CD4-positive, alpha-beta T cell (primary cell): ENCODE measurements at regions not wholly inside any gene's neighbourhood (a gene's known extent, or its start where the extent isn't known, plus 50 kb on each side); places are given as distances from the start of the nearest gene placed in this dataset.

Source experiments
- ATAC-seq: fragments of 200-7000 bp; cut with Tn5 transposase; one replicate; pipeline ENCODE4 v1.10.0; 2022; ENCODE audit warnings: mild to moderate bottlenecking; ENCODE audit not compliant: poor library complexity
- CTCF ChIA-PET: fragments of 350-600 bp; sonication (Branson Sonifier 250); formaldehyde crosslinking; loops from one replicate; lab custom pipeline; 2021; ENCODE audit warnings: antibody characterized with exemption, inconsistent platforms; lab: Charles Lee
- POLR2A ChIA-PET: fragments of 350-600 bp; sonication (Branson Sonifier 250); formaldehyde crosslinking; loops from one replicate; lab custom pipeline; 2021; ENCODE audit warnings: antibody characterized with exemption, inconsistent platforms; lab: Charles Lee
- DNase-seq, 14 experiments: peaks; one replicate each; pipeline ENCODE4 v3.0.0-alpha.2; 2013 to 2020; ENCODE audit warnings: mixed read lengths in 2 of 14
- H3K27ac ChIP-seq, 2 donors: one replicate each; pipeline versions ENCODE4 v1.5.1 to v1.7.0; 2013; ENCODE audit warnings: low read length in 2 of 2, low read depth in 1 of 2, mild to moderate bottlenecking in 1 of 2
- H3K27me3 ChIP-seq, 2 experiments: 1 replicate in 1 of 2; 2 replicates in 1 of 2; pipeline versions ENCODE4 v1.6.1 to v1.7.0; 2013; ENCODE audit warnings: low read length in 2 of 2, control low read depth in 1 of 2, mild to moderate bottlenecking in 1 of 2, moderate library complexity in 1 of 2; ENCODE audit not compliant: insufficient read depth in 2 of 2, control insufficient read depth in 1 of 2
- H3K36me3 ChIP-seq: one replicate; pipeline ENCODE4 v1.6.1; 2013; ENCODE audit warnings: low read length, control low read depth; ENCODE audit not compliant: insufficient read depth
- H3K4me1 ChIP-seq: one replicate; pipeline ENCODE4 v1.6.1; 2013; ENCODE audit warnings: low read length, control low read depth; ENCODE audit not compliant: insufficient read depth
- H3K4me3 ChIP-seq: one replicate; pipeline ENCODE4 v1.5.1; 2013; ENCODE audit warnings: mild to moderate bottlenecking, low read length, moderate library complexity
- H3K9me3 ChIP-seq, 2 experiments: 1 replicate in 1 of 2; 2 replicates in 1 of 2; pipeline versions ENCODE4 v1.6.1 to v1.7.0; 2013; ENCODE audit warnings: low read length in 2 of 2, mild to moderate bottlenecking in 2 of 2, control low read depth in 1 of 2, moderate library complexity in 1 of 2; ENCODE audit not compliant: control insufficient read depth in 1 of 2, insufficient read depth in 1 of 2
- H3K27ac Mint-ChIP-seq: one replicate; pipeline ENCODE4 v1.8.0; 2020; ENCODE audit warnings: mixed read lengths
- H3K27me3 Mint-ChIP-seq: one replicate; pipeline ENCODE4 v1.8.0; 2021; ENCODE audit warnings: mixed read lengths
- H3K36me3 Mint-ChIP-seq: one replicate; pipeline ENCODE4 v1.8.0; 2021; ENCODE audit warnings: low read depth, mixed read lengths
- H3K4me1 Mint-ChIP-seq: one replicate; pipeline ENCODE4 v1.8.0; 2021; ENCODE audit warnings: low read depth, mixed read lengths
- H3K4me3 Mint-ChIP-seq: one replicate; pipeline ENCODE4 v1.8.0; 2020; ENCODE audit warnings: mild to moderate bottlenecking, mixed read lengths
- H3K9me3 Mint-ChIP-seq: one replicate; pipeline ENCODE4 v1.8.0; 2020; ENCODE audit warnings: mixed read lengths
- CTCF ChIP-seq: fragments of 200-600 bp; IDR thresholded peaks from one replicate; pipeline ENCODE4 v1.8.0; 2022; ENCODE audit warnings: antibody characterized with exemption, mild to moderate bottlenecking
- intact Hi-C, 2 experiments: fragments of 100-400 bp; cut with DNase I in 1 of 2; cut with micrococcal nuclease in 1 of 2; formaldehyde crosslinking; loops; one replicate each; pipeline versions ENCODE4 v1.15.1 to v1.9.0; 2023 to 2025; cut with DNase I, micrococcal nuclease

DNA sequence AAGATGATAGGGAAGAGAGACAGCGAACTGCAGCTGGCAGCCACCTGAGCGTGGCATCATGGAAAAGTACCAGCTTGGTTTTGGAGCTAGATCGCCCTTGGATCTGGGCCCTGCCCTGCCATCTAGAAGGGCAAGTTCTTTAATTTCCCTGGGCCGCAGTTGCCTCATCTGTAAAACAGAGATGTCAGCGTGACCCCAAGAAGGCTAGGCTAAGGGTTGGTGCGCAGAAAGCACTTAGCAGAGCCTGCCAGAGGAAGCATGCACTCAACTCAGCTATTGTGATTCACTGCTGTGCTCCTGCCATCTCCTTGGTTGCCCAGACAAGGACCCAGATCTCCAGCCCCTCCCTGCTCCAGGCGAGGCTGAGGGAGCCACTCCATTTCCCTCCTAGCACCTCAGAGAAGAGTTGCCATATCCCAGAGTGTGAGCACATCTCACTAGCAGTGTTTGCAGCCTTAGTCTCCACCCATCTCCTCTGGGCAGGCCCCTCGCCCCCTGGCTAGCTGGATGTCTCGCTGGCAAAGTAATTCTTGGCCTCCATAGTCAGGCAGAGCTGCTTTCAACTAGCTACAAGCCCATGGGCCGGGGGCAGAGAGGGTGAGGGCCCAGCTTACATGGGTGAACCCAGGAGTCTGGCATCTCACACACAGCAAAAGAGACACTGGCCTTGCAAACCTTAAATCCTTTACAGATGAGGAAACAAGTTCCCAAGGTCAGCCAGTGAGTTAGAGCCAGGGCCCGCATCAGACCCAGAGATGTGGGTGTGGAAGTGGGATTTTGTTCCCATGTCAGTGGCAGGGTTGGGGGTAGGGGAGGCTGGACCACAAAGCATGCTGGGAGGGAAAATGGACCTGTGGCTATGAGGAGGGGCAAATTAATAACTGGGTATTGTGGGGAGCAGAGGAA is 280.7 kb upstream of the TLE3 start:
- Mint-ChIP-seq H3K4me1 (peaks cover 5% of the 10 kb centered on the region), H3K27ac (no peak overlapping the region), H3K4me3 (no peak overlapping the region), H3K36me3 (no peaks in the 10 kb centered on the region), H3K27me3 (peaks cover 29% of the 10 kb centered on the region), H3K9me3 (no peaks in the 10 kb centered on the region)
- CTCF ChIA-PET, result no interaction called here
- no peak for TF ChIP-seq CTCF
- DNase-seq, result no peak
- no peak overlapping the region for H3K4me3 ChIP-seq
- no peak overlapping the region for H3K27ac ChIP-seq
- peaks cover 0 to 3% of the 10 kb centered on the region in 2 experiments for H3K9me3 ChIP-seq
- ATAC-seq, result no peak
- H3K36me3 ChIP-seq, result no peaks in the 10 kb centered on the region
- intact Hi-C loops, result no loop called here
- H3K27me3 ChIP-seq, result peaks cover 0 to 2% of the 10 kb centered on the region in 2 experiments
- H3K4me1 ChIP-seq, result peaks cover 5% of the 10 kb centered on the region
- POLR2A ChIA-PET, result no interaction called here

DNA sequence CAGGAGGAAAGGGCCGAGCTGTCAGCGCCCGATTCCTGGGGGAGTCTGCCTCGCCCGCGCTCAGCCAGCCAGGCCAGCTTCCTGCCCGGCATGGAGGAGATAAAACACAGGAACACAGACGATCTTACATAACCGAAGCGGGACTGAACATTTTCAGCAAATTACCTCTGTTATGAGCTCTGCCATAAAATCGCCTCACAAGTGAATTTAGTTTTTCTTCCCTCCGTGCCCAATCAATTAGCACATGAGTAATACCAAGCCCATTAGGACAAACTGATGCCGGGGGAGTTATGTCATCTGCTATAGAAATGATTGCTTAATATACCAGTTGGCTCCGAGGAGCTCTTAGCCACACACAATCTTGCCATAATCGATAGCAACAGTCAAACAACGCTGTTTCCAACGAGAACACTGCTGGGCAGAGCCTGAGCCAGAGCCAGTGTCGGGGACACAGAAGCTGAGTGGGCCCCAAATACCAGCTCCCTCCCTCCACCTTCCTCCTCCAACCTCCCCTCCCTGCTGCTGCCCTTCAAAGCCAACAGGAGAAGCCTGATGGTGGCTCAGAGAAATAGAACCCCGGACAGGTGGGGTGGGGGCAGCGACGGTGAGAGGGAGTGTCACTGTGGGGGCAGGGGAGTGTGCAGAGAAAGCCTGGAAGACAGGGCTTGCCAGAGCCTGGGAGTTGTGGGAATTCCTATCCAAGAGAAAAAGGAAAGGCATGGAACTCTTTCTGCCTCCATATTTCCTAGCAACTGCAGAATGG is 279.4 kb upstream of the TLE3 start:
- H3K27ac ChIP-seq, result no peak overlapping the region
- POLR2A ChIA-PET, result no interaction called here
- no peak overlapping the region for H3K4me3 Mint-ChIP-seq
- H3K36me3 Mint-ChIP-seq, result no peaks in the 10 kb centered on the region
- no peak overlapping the region for H3K27ac Mint-ChIP-seq
- ATAC-seq, result no peak
- peaks cover 30% of the 10 kb centered on the region for H3K27me3 Mint-ChIP-seq
- H3K4me1 Mint-ChIP-seq, result peaks cover 5% of the 10 kb centered on the region
- peak in 1 of 14 experiments; percentile 8 for DNase-seq
- H3K4me1 ChIP-seq, result peaks cover 5% of the 10 kb centered on the region
- intact Hi-C loops, result no loop called here
- no peak for TF ChIP-seq CTCF
- H3K9me3 ChIP-seq, result peaks cover 0 to 3% of the 10 kb centered on the region in 2 experiments
- H3K27me3 ChIP-seq, result peaks cover 0 to 2% of the 10 kb centered on the region in 2 experiments
- CTCF ChIA-PET, result no interaction called here
- no peaks in the 10 kb centered on the region for H3K36me3 ChIP-seq
- no peak overlapping the region for H3K4me3 ChIP-seq
- no peaks in the 10 kb centered on the region for H3K9me3 Mint-ChIP-seq

GRCh38 chr15:70376031-70376928 is 278.6 kb upstream of the TLE3 start:
- ChIA-PET CTCF (interaction anchor here (0.7 kb wide), 1 partner anchor 11 kb away, joined by 3 read pairs; no protein-coding TSS in a partner anchor), POLR2A (no interaction called here)
- Mint-ChIP-seq H3K36me3 (no peaks in the 10 kb centered on the region), H3K27me3 (peaks cover 30% of the 10 kb centered on the region), H3K27ac (no peak overlapping the region), H3K9me3 (no peaks in the 10 kb centered on the region), H3K4me3 (no peak overlapping the region), H3K4me1 (peaks cover 5% of the 10 kb centered on the region)
- H3K9me3 ChIP-seq, result peaks cover 0 to 3% of the 10 kb centered on the region in 2 experiments
- TF ChIP-seq CTCF, result no peak
- no peak overlapping the region for H3K27ac ChIP-seq
- H3K4me1 ChIP-seq, result peaks cover 5% of the 10 kb centered on the region
- ATAC-seq, result no peak
- intact Hi-C loops, result no loop called here
- H3K4me3 ChIP-seq, result no peak overlapping the region
- DNase-seq, result no peak
- no peaks in the 10 kb centered on the region for H3K36me3 ChIP-seq
- peaks cover 0 to 2% of the 10 kb centered on the region in 2 experiments for H3K27me3 ChIP-seq
